HG02759 (cell line): ENCODE measurements at regions not wholly inside any gene's neighbourhood (a gene's known extent, or its start where the extent isn't known, plus 50 kb on each side); places are given as distances from the start of the nearest gene placed in this dataset.
"Not testable (repeated sequence)": the region's sequence is repeated elsewhere in the genome, so short reads cannot be mapped to it uniquely, and the experiment has no call there.

ENCODE experiments used
- ATAC-seq: cut with Tn5 transposase; IDR thresholded peaks from one replicate; pipeline ENCODE4 v1.9.1; 2021; ENCODE audit warnings: mild to moderate bottlenecking, moderate library complexity; ENCODE audit not compliant: unreplicated experiment

GRCh38 chr6:6748001-6748400, 159.5 kb downstream of the LY86 start:
- no peak for ATAC-seq

GRCh38 chr6:6749702-6750491, 161.4 kb downstream of the LY86 start:
- no peak for ATAC-seq

DNA sequence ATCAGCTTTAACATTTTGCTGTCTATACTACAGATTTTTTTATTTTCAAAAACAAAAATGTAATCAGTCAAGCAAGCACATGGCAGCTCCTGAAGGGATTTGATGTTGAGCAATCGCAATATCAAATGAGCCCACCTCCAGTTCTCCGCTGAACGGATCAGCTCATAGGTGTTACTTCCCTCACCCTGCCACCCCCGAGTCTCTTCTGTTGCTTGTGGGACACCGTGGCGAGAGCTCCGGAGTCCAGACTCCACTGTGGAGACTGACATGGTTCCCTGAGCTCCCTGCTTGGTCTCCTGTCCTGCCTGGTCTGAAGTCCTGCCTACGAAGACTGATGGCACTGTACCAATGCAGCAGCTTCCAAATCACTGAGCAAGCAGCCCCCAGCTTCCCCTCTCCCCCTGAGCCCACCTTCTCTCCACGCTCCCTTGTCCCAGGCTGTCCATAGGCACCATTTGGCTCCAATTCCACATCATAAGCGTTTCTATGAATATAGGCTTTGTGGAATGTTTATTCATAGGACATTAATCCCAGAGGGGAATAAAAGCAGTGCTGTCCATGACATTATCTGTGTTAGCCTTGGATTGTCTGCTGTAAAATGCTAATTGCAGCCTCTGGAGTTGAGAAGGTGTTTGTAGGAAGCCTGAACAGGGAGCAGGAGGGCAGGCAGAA, 162.2 kb downstream of the LY86 start:
- no peak for ATAC-seq

- ATAC-seq = no peak
These were observed 162.7 kb downstream of the LY86 start for GRCh38 chr6:6751266-6751596.

DNA sequence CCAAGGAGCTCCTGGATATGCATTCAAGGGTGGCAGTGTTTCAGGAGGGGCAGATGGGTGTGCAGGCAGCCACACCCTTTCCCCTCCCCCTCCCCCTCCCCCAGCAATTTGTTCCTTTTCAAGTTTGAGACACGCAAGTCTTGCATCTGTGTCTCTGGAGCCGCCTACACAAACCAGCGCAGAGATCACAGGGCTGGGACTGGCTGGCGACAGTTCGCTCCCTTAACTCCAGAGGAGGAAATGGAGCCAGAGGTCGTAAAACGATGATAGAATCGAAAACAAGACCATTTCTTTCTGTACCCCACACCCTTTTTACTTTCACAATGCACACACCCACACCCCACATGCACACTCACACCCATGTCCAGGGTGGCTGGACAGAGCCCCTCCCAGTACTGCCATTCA, 163.1 kb downstream of the LY86 start:
- no peak for ATAC-seq

DNA sequence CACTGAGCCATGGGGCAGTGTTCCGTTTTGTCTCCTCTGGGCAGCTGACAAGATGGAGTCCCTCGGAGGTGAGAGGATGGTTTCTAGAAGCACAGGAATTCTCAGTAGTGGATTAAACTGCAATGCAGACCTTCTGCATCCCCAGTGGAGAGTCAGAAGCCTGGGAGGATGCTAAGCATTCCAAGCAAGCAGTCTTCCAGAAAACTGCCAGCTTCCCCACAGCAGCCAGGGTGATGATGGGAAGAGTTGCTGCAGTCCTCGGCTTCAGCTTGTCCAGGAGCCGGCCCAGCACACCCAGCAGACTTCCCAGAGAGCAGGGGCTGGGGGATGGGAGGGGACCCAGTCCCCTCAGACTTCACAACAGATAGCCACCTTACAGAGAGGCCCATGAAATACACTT, 163.6 kb downstream of the LY86 start:
- no peak for ATAC-seq

DNA sequence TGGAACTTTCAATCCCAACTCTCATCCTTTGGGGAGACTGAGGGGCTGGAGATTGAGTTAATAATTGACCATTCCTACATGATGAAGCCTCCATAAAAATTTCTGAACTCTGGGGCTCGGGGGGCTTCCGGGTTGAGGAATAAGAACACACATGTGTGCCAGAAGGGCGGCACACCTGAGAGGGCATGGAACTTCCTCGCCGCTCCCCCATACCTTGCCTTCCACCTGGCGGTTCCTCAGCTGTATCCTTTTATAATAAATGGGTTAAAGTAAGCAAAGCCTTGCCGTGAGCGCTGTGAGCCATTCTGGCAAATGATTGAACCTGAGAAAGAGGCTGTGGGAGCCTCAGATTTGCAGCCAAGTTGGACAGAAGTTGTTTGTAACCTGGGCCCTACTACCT, 164.8 kb downstream of the LY86 start:
- no peak for ATAC-seq

- ATAC-seq = no peak
These were observed 168.0 kb downstream of the LY86 start for GRCh38 chr6:6756526-6756925.

DNA sequence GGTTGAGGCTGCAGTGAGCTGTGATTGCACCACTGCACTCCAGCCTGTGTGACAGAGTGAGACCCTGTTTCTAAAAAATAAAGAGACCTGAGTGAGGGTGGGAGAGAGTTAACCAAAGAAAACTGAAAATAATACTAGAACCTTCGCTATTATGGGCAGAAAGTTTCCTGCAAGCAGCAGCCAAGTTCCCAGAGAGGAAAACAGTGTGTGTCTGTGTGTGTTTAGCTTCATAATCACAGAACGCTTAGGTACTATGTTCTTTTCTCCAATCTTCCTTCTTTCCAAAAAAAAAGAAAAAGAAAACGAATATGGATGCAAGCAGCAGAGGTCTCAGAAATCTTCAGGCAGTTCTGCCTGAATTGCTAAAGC, 170.0 kb downstream of the LY86 start:
- no peak for ATAC-seq

DNA sequence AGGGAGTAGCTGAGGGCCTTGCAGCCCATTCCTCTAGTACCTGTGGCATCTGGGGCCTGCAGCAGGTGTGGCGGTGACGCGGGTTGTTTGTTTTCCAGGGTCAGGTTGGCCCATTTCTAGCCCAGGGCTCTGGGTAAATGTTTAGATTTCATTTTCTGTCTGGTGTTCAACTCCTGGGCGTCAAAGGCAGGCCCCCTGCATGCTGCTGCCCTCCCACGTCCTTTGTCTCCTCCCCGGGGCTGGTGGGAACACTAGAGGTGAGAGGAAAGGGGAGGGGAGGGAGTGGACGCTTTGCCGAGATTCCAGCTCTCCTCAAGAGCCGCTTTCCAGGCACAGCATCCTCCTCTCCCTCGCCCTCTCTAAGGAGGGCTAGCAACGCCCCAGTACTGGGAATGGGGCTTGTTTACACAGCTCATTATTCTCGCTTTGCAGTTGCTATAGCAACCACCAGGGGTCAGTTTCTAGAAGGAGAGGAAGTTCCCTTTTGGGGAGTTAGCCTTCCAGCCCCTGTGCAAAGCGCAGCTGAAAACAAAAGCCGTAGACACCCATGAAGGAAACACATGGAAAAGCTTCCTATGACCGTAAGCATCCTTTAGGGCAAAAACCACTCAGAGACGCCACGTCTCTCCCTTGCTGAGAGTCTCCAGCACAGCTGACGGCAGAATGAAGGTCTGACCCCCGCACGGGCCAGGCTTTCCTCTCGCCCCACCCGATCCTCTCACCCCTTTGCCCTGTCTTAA, 170.6 kb downstream of the LY86 start:
- peak; percentile 73 for ATAC-seq

GRCh38 chr6:6760002-6760401, 171.5 kb downstream of the LY86 start:
- no peak for ATAC-seq

GRCh38 chr6:6762566-6762965, 174.0 kb downstream of the LY86 start:
- not testable (repeated sequence) for ATAC-seq

DNA sequence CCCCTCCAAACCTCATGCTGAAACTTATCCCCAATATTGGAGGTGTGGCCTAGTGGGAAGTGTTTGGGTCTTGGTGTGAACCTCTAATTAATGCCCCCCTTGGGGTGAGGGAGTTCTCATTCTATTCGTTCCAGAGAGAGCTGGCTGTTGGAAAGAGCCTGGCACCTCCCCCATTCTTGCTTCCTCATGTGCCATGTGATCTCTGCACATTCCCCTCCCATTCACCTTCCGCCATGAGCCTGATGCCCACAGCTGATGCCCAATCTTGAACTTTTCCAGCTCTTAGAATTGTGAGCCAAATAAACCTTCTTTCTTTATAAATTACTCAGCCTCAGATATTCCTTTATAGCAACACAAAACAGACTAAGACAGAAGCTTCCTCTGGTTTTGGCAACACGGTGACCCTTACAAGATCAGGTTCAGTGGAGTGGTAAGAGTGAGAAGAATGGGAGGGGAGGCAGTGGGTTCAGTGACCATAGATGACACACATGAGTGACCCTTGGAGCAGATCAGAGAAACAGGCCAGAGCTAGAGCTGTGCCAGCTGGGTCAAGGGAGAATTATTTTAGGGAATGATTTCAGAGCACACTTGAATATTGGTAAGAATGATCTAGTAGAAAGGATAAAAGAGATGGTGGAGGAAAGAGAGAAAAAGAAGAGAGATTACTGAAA, 176.4 kb downstream of the LY86 start:
- ATAC-seq = no peak

DNA sequence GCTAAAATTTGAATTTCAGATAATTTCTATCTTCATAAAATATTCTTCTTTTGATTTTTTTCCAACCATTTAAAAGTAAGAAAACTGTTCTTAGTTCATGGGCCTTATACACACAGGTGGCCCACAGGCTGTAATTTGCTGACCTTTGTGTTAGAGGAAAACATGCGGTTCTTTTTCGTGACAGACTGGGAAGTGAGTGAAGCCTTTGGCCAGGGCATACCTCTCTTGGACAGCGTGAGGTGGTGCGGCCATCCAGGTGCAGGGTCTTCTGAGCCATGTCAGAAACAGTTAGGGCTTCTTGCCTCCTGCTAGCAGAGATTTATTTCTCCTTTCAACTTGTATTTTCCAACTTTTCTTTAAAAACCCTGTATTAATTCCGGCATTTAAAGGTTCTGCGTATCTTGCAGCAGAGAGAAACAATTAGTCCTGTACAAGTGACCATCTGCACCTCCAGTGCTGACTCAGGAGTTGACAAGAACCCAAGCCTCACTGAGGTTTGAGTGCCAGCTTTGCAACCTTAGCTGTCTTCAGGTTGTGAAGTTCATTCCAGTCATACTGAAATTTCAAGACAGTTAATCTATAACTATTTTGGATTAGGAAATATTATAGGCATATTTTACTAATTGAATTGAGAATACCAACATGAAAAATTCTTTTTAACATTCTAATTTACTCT, 177.8 kb downstream of the LY86 start:
- no peak for ATAC-seq

- no peak for ATAC-seq
These were observed 180.9 kb downstream of the LY86 start for GRCh38 chr6:6769466-6769865.

DNA sequence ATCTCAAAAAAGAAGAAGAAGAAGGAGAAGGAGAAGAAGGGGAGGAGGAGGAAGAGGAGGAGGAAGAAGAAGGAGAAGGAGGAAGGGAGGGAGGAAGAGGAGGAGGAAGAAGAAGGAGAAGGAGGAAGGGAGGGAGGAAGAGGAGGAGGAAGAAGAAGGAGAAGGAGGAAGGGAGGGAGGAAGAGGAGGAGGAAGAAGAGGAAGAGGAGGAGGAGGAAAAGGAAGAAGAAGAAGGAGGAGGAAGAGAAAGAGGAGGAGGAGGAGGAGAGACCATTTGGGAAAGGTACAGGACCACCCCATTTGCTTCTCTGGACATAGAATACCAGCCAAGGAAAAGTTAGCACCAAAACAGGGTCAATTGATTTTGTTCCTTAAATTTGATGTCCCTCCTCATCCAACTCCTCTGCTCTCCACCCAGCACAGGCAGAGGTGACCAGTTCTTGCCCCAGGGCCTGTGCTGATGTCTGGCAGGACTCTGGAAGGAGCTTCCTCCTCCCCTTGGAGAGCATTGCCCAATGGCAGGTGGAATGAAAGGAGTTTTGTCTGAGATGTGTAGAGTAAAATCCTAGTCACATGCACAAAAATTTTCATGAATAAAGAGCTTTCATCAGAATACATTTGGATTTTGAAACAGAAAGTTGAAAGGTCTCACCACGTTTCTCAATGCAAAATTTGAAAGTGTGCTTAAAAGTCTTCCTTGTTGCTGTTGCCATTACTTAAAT, 182.9 kb downstream of the LY86 start:
- ATAC-seq = no peak

- ATAC-seq = no peak
These were observed 183.4 kb downstream of the LY86 start for GRCh38 chr6:6771964-6772363.

GRCh38 chr6:6772751-6773150, 184.2 kb downstream of the LY86 start:
- ATAC-seq = no peak

- no peak for ATAC-seq
These were observed 186.6 kb downstream of the LY86 start for GRCh38 chr6:6775074-6775473.

GRCh38 chr6:6780231-6780630, 191.7 kb downstream of the LY86 start:
- ATAC-seq = no peak
